ENCODE measurements at regions not wholly inside any gene's neighbourhood (a gene's known extent, or its start where the extent isn't known, plus 50 kb on each side); places are given as distances from the start of the nearest gene placed in this dataset.

GRCh38 chr4:14465057-14465456, 537.2 kb upstream of the CPEB2 start:
- DNase-seq (ENCODE audit: extremely low read depth, low read depth, low spot score) = no peak

GRCh38 chr4:14465507-14465906, 536.8 kb upstream of the CPEB2 start:
- DNase-seq (ENCODE audit: extremely low read depth, low read depth, low spot score) = no peak

DNA sequence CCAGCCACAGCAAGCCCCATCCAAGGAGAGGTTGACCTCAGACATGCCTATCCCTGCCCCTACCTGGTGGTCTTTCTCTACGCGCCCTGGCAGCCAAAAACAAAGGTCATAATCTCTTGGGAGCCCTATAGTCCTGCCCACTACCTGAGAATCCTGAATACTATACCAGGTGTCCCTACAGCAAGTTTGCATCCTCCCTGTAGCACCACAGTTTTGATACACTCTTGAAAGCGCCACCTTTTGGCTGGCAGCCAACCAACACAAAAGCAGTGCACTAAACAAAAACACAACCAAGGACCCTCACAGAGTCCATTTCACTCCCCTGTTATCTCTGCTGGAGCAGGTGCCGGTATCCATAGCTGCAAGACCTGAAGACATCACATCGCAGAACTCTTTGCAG, 523.8 kb upstream of the CPEB2 start:
- DNase-seq (ENCODE audit: extremely low read depth, low read depth, low spot score) = no peak

- DNase-seq (ENCODE audit: extremely low read depth, low read depth, low spot score) = no peak
Observed at GRCh38 chr4:14496408-14496807, 505.9 kb upstream of the CPEB2 start.

- no peak for DNase-seq (ENCODE audit: extremely low read depth, low read depth, low spot score)
Observed at GRCh38 chr4:14496969-14497368, 505.3 kb upstream of the CPEB2 start.

DNA sequence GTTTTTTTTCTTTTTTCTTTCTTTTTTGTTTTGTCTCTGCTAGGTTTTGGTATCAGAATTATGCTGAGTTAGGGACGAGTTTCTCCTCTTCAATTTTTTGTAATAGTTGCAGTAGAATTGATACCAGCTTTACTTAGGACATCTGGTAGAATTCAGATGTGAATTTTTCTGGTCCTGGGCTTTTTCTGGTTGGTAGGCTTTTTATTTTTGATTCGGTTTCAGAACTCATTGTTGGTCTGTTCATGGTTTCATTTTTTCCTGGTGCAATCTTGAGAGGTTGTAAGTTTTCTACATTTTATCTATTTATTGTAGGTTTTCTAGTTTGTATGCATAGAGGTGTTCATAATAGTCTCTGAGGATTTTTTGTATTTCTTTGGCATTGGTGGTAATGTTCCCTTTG, 498.1 kb upstream of the CPEB2 start:
- DNase-seq (ENCODE audit: extremely low read depth, low read depth, low spot score) = no peak

DNA sequence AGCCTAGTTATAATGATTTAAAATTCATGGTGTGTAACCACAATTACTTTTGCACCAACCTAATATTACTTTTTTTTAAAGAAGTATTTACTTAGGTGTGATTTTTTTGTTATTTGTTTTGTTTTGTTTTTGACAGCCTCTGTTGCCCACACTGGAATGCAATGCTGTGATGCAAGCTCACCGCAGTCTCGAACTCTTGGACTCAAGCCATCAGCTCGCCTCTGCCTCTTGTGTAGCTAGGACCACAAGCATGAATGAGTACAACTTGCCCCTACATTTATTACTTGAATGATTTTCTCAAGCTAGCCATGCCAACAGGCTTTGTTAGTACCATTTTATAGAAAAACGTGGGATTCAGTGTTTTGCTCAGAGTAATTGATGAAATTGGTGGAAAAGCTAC, 488.8 kb upstream of the CPEB2 start:
- DNase-seq (ENCODE audit: extremely low read depth, low read depth, low spot score) = no peak

DNA sequence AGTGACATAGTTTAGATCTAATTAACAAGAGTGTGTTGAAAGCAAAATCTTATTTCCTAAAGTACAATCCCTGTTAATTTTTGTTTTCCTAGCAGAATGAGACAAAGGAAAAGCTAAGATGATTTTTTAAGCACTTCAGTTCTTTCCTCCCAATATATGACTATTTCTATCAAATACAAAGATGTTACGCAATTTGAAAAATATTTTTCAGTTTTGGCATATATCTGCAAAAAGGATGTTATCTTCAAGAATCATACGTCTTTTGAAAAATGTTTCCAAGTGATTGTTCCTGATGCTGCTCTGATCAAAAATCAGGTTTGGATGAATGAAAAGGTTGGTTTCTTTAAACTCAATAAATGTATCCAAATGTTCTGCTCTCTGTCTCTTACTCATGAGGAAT, 486.7 kb upstream of the CPEB2 start:
- DNase-seq (ENCODE audit: extremely low read depth, low read depth, low spot score) = no peak

DNA sequence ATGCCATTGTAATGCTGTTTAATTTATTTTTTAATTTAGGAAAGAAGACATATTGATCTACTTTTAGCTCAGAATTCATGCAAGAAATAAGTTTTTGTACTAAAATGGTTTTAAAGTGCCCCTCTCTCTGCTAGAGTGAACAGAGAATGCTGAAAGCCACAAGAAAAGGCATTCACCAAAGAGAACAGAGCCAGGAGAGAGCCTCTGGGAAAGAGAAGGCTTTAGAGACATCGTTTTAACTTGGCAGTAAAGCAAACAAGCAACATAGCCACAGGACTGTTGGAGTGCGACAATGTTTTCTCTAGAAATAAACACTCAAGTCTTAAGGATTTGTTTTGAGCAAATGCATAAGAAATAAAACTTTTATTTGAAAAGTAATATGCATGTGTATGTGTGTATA, 484.1 kb upstream of the CPEB2 start:
- DNase-seq (ENCODE audit: extremely low read depth, low read depth, low spot score) = no peak

- DNase-seq (ENCODE audit: extremely low read depth, low read depth, low spot score) = no peak
Observed at GRCh38 chr4:14520171-14520570, 482.1 kb upstream of the CPEB2 start.

- DNase-seq (ENCODE audit: extremely low read depth, low read depth, low spot score) = no peak
Observed at GRCh38 chr4:14524276-14524675, 478.0 kb upstream of the CPEB2 start.

- DNase-seq (ENCODE audit: extremely low read depth, low read depth, low spot score) = no peak
Observed at GRCh38 chr4:14528918-14529317, 473.4 kb upstream of the CPEB2 start.

DNA sequence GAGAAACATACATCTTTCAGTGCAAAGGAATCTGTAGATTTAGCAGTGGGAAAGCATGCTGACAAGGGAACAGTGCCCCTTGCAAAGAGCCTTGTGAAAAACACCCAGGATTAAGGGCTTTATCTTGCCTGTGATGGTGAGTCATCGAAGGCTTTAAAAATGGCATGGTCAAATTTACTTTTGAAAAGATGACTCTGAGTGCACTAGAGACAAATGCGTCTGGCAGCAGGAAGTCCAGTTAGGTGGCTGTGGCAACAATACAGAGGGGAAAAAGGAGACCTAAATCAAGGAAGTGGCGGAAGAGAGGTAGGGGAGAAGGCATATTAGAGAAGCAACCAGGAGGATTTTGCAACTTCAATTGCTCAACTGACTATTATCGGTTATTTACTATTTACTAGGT, 472.6 kb upstream of the CPEB2 start:
- no peak for DNase-seq (ENCODE audit: extremely low read depth, low read depth, low spot score)

GRCh38 chr4:14532436-14532835, 469.8 kb upstream of the CPEB2 start:
- no peak for DNase-seq (ENCODE audit: extremely low read depth, low read depth, low spot score)

DNA sequence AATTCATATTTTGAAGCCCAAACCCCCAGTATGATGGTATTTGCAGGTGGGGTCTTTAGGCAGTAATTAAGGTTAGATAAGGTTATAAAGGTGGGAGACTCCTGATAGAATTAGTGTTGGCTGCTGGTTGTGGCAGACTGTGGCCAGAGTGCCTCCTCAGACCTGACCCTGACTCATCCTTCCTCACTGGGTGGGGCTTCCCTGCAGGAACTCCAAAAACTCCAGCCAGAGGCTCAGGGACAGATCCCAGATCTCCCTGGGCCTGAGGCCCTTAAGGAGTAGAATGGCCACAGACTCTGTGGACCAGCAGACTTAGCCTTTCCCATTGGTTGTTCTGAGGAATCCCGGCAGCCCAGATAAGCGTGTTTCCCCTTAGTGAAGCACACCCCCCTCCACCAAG, 463.0 kb upstream of the CPEB2 start:
- no peak for DNase-seq (ENCODE audit: extremely low read depth, low read depth, low spot score)

GRCh38 chr4:14545163-14545562, 457.1 kb upstream of the CPEB2 start:
- no peak for DNase-seq (ENCODE audit: extremely low read depth, low read depth, low spot score)

- no peak for DNase-seq (ENCODE audit: extremely low read depth, low read depth, low spot score)
Observed at GRCh38 chr4:14545807-14546206, 456.5 kb upstream of the CPEB2 start.

- DNase-seq (ENCODE audit: extremely low read depth, low read depth, low spot score) = no peak
Observed at GRCh38 chr4:14552119-14552518, 450.2 kb upstream of the CPEB2 start.

DNA sequence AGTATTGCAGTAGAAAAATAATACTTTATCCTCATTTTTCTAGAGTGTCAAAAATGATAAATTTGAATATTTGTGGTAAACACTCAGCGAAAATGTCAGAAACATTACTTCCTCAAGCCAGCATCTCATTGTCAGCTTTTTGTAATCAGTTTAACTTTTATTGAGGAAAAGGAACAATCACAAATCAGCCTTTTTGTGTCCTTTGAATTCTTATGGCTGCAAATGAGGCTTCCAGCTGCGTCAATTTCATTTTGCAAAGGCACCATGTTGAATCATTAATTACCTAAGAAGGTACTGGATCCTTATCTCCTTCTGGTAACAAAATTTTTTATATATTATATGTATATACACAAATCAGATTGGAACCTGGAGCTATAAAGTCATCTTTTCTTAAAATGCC, 442.6 kb upstream of the CPEB2 start:
- no peak for DNase-seq (ENCODE audit: extremely low read depth, low read depth, low spot score)

DNA sequence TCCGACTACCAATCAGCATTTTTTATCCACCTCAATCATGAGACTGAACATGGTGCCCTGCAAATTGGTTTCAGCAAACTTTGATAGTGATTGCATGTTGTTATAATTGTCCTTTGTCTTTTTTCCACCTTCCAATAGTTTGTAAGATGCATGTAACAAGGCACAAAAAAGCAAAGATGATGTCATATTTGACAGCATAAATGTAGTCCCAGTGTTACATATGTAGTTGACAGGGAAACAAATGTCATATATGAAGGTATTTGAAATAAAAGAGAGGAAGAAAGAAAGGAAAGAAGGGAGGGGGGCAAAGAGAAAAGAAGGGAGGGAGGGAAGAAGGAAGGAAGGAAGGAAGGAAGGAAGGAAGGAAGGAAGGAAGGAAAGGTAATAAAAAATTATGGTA, 441.7 kb upstream of the CPEB2 start:
- no peak for DNase-seq (ENCODE audit: extremely low read depth, low read depth, low spot score)

GRCh38 chr4:14562901-14563300, 439.4 kb upstream of the CPEB2 start:
- DNase-seq (ENCODE audit: extremely low read depth, low read depth, low spot score) = no peak

DNA sequence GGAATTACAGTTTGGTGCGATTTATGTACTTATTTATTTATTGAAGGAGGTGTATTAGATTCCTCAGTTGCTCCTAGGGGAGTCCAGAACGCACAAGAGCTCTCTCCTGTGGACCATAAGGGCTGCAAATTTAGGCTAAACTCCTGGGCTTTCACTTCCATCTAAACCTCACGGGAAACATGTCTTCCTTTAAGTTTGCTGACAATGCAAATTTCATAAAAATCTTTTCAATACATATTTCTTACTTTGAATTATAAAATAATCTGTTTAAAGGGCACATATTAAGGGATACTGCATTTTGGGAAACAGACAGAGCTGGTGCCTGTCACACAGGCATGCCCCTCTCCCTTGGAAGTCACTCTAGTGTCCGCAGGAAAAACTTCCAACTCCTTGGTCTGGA, 438.0 kb upstream of the CPEB2 start:
- DNase-seq (ENCODE audit: extremely low read depth, low read depth, low spot score) = no peak

- DNase-seq (ENCODE audit: extremely low read depth, low read depth, low spot score) = no peak
Observed at GRCh38 chr4:14566518-14566917, 435.8 kb upstream of the CPEB2 start.

DNA sequence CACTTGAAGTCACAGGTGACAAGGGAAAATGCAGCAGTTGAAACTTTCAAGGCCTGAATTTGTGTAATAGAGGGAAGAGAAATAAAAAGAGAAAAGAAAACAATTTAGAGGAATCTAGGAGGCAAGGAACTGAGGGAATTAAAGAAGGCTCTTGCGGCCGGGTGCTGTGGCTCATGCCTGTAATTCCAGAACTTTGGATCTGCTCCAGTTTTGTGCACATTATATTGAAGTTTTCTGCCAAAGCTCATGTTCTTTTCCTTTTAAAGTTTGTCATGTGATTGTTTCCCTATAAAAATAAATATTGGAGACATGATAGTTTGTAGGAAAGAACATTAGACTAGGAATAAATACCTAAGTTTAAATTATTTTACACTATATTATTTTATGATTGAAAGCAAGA, 433.9 kb upstream of the CPEB2 start:
- DNase-seq (ENCODE audit: extremely low read depth, low read depth, low spot score) = no peak
